ENCODE measurements at regions not wholly inside any gene's neighbourhood (a gene's known extent, or its start where the extent isn't known, plus 50 kb on each side); places are given as distances from the start of the nearest gene placed in this dataset.
"Not testable (repeated sequence)": the region's sequence is repeated elsewhere in the genome, so short reads cannot be mapped to it uniquely, and the experiment has no call there.

DNA sequence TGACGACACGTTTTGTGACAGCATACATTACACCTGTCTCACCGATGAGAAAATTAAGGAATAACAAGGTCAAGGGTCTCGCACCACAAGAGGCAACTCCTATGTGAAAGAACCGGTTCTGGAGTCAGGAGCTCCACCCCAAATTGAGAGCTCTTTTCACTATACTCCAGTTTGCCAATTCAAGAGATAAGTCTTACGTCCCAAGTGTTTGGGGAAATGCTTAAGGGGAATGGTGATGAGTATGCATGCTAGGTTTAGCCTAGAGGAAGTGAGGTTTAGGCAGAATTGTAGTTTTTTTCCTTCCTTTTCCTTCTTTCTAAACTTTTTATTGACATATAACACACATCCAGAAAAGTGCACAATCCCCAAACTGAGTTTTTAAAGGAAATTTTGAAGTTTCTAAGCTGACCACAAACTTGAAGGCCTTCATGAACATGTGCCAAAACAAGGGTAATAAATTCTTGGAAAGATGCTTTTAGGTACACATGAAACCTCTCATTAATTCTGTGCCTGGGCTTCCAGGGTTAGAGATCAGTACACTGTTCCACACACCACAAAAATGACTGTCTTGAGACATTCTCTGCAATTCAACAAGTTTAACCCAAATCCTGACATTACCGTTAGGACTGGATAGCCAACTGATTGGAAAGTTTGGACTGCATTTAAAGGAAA, 127.6 kb upstream of the SLC1A3 start:
- DNase-seq (ENCODE audit: low read depth in 2 of 2) = no peak

DNA sequence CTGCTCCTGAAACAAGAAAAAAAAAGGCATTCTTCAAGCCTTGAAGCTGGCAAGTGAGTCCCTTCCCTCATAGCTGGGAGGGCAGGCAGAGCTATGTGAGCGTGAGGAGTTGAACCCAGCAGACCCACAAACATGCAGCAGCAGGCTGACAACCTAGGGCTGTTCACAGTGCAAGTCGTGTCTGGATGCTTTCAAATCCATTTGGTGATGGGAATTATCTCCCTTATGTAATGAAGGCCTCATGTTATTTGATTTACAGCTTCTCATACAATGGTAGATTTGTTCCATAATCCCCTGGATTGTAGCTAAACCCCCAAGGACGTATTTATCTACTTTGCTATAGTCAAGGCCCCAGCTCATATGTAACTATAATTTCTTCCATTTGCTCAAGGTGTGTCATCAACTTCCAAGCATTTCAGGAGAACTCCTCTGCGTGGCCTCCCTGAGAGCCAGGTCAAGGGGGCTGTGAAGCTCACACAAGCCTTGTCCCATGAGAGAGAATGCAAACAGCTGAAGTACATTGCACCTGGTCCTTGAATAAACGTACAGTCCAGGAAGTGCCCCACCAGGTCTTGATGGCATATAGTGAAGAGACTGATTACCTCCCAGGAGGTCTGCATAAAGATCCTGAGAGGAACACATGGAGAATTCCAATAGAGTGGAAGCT, 124.8 kb upstream of the SLC1A3 start:
- no peak for DNase-seq (ENCODE audit: low read depth in 2 of 2)

DNA sequence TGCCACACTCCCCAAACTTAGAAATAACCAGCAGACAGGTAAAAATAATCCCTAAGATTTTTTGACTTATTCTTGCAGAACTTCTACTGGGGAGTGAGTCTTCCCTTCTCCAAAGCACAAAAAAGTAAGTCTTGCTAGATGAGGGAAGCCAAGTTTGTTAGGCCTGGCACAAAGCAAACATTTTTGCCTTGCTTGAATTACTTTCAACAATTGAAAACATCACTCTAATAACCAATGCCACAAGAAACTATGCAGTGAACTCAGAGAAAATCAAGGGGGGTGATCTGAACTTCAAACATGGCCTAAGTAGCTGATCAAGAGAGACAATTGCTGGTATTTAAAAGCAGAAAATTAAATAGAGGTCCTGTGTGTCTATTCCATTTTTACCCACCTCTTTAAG, 123.6 kb upstream of the SLC1A3 start:
- no peak for DNase-seq (ENCODE audit: low read depth in 2 of 2)

DNA sequence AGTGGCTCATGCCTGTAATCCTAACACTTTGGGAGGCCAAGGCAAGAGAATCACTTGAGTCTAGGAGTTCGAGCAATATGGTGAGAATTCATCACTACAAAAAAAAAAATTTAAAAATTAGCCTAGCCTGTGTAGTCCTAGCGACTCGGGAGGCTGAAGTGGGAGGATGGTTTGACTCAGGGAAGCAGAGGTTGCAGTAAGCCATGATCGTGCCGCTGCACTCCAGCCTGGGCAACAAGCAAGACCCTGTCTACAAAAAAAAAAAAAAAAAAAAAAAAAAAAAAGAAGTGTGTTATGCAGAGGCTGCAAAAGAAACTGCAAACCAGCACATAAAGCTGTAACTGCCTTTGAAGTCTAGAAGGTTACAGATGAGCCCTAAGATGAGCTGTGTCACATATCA, 116.9 kb upstream of the SLC1A3 start:
- DNase-seq (ENCODE audit: low read depth in 2 of 2) = no peak

DNA sequence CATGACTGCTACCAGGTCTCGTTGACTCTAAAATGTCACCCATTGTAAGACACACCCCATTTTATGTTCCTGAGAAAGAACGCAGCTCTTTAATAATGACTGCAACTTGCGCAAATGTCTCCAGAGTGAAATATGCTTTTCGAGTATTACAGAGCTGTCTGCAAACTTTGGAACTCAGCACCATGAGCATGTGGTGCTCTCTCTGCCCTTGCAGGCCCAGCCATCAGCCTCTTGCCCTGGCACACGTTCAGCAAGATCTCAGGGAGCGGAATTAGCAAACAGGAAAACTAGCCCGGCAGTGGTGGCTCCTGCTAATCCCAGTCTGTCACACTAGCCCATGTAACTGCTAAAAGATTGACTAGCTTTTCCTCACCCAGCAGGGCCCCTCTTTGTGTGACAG, 114.5 kb upstream of the SLC1A3 start:
- DNase-seq (ENCODE audit: low read depth in 2 of 2) = no peak

DNA sequence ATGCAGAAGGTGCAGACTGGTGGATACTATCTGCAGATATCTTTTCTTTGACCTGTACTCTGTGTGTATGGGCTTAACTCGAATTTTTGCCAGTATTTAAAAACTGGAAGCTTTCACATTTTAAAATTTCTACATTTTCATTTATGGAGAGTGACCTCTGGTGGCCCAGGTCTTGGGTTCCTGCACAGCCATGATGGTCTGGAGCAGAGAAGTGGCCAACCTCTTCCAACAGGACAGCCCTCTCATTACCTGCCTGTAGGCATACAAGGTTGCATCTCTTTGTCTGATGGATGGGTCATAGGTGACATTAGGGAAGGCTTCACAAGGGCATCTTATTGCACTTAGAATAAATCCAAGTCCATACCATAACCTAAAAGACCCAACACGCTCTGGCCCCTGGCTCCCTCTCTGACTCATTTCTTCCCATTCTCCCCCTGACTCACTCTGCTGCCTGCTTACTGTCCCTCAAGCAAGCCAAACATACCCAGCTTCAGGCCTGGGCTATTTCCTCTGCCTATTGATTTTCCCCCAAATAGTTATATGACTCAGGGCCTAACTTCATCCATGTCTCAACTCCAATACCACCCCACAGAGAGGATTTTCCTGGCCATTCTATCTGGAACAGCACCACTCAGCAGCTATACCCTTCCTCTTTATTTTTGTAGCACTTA, 113.3 kb upstream of the SLC1A3 start:
- DNase-seq (ENCODE audit: low read depth in 2 of 2) = no peak

DNA sequence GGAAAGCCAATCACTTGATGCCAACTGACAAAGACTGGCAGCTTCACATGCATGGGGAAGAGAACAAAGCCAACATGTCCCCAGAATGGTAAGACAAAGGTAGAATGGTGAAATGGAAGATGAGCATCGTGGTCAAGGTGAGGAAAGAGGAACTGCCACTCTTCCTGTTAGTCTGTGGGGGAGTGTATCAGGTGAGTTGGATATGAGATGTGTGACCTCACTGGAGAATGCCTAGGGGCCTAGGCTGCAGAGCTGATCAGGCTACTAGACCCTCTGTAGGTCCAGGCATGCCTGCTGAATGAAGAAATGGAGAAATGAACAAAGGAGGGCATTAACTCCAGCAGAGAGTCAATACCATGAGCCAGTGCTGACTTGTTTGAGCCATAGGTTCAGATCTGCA, 112.4 kb upstream of the SLC1A3 start:
- no peak for DNase-seq (ENCODE audit: low read depth in 2 of 2)

DNA sequence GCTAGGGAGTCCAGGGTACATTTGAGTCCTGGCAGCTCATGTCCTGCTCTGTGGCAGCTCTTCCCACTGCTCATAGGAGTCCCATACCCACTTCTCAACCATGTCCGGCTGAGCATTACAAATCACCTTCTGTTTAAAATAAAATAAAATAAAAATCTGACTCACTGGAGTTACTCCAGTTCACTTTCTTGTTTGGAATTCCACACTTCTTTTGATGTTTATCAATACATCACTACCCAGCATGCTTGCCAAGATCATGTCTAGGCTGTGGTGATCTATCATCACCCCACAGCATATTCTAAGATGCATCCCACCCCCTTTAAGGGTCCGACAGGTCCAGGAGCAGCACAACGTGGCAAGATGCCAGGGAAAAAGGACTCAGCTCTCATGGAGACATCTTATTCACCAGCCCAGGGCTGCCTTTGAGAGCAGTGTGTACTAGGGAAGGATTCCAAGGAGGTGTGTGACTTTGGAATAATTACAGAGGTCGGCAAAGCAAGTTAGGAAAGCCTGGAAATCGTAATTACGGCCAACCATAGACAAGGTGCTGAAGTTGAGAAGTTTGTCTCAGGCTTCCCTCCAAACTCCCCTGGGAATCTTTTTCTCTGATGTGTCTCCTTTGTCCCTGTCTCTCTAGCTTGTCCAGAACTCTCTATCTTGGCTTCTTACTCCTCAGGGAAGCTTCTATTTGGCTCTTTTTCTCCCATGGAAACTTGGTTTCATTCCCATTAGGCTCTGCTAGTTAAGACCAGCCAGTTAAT, 111.4 kb upstream of the SLC1A3 start:
- no peak for DNase-seq (ENCODE audit: low read depth in 2 of 2)

DNA sequence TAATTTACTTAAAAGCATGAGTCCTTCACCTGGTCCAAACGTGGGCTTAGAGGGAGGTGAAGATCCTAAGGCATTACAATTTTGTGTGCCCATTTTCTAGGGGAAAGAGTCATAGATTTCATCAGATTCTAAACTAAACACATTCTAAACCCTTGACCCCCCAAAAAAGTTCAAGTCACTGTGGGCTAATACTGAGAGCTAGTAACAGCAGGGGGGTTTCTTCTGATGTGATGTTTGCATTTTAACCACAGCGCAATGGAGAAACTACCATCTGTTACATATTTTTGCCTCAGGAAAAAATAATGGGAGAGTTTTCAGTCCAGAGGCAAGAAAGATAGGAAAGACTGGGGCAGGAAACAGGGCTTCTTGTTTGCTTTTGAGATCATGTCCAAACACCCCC, 110.8 kb upstream of the SLC1A3 start:
- DNase-seq (ENCODE audit: low read depth in 2 of 2) = no peak

DNA sequence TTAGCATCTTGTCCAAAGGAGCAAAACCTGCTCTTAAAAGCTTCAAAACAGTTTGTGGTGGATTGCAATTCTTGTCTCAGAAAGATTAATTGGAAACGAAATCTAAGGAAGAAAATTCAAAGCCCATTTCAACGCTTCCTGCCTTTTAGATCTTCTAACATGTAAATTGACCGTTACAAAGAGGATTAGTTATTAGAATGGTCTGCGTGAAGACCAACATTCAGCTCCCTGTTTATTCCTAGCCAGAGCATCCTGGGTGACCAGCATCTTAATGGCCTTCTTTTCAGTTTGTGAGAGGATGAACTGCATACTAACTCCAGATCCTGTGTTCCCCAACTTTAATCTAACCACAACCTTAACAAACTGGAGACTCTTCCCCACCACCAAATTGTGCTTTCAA, 109.9 kb upstream of the SLC1A3 start:
- DNase-seq (ENCODE audit: low read depth in 2 of 2) = no peak

DNA sequence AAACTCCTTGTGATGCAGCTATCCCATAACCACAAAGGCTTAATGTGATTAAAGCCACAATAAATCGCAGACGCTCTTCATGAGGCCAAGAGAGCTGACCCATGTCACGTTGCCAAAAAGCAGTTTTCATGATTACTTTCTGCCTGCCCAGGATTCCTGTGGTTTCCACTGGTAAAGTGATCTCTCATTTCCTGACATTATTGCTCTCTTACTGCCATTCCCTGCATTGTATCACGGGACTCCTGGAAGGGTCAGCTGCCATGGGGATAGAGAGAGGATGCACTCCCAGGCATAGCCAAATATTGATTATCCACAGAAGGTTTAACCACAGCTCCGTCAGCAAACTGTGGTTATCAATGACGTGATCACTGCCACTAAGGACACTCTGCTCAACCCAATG, 103.8 kb upstream of the SLC1A3 start:
- peak in 1 of 2 donors; percentile 3 for DNase-seq (ENCODE audit: low read depth in 2 of 2)

DNA sequence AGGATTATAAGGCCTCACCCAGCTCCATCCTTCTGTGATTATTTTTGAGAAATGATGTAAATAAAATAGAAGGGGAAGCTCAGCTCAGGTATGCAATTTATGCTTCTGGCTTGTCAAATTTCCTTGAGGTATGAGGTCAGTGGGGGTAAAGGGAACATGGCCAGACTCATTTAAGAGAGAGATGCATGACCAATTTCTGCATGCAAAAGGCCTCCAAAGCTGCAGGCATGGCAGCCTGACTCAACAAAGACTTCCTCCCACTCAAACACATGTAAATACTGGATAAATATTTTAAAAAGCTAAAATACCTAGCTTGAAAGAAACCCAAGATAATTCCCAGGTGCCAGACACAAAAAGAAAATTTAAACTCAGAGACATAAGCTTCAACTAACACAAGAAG, 101.4 kb upstream of the SLC1A3 start:
- no peak for DNase-seq (ENCODE audit: low read depth in 2 of 2)

DNA sequence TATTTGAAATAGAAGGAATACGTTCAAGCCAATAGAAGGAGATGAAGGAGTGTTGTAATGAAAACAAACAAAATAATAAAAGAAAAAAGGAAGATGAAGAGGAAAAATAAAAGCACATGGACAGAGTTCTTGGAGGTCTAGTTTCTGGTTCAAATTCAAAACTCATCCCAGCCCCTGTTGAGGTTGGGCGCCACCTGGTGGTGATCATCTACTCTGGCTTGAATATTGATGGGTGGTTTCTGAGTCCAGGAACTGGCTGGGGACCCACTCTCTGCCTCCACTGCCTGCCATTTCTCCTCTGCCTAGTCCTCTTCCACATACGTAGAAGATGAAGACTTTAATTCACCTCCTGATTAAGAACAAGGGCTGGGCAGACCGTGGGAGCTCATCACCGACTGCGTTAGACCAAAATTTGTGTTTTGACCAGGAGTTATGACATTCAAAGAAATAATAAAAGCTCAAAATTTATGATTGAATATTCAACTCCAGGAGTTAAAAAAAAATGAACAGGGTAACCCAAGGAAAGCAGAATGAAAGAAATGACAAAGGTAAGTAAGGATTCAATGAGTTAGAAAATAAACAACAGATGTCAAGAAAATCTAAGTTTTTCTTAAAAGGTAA, 99.0 kb upstream of the SLC1A3 start:
- DNase-seq (ENCODE audit: low read depth in 2 of 2) = peak; percentile 66 to 81

DNA sequence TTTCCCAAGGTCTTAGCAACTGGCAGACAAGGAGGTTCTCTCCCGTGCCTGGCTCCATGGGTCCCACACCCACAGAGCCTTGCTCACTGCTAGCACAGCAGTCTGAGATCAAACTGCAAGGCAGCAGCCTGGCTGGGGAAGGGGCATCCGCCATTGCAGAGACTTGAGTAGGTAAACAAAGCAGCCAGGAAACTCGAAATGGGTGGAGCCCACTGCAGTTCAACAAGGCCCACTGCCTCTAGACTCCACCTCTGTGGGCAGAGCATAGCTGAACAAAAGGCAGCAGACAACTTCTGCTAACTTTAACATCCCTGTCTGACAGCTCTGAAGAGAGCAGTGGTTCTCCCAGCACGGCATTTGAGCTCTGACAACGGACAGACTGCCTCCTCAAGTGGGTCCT, 98.1 kb upstream of the SLC1A3 start:
- DNase-seq (ENCODE audit: low read depth in 2 of 2) = not testable (repeated sequence)

DNA sequence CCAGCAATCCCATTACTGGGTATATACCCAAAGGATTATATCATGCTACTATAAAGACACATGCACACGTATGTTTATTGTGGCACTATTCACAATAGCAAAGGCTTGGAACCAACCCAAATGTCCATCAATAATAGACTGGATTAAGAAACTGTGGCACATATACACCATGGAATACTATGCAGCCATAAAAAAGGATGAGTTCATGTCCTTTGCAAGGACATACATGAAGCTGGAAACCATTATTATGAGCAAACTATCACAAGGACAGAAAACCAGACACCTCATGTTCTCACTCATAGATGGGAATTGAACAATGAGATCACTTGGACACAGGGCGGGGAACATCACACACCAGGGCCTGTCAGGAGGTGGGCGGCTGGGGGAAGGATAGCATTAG, 92.8 kb upstream of the SLC1A3 start:
- DNase-seq (ENCODE audit: low read depth in 2 of 2) = not testable (repeated sequence)

DNA sequence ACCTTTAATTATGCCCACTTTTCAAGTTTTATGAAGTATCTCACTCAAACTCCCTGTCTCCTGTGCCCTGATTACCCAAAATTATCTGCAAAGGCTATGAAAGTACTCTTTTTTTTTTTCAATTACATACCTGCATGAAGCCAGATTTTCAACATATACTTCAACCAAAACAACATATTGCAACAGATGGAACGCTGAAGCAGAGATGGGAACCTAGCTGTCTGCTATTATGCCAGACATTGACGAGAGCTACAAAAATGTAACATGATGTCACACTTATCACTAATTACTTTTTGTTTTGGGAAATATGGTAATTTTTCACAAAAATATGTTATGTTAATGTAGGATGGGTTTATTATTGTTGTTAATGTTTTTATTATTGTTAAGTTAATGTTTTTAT, 86.5 kb upstream of the SLC1A3 start:
- DNase-seq (ENCODE audit: low read depth in 2 of 2) = no peak

DNA sequence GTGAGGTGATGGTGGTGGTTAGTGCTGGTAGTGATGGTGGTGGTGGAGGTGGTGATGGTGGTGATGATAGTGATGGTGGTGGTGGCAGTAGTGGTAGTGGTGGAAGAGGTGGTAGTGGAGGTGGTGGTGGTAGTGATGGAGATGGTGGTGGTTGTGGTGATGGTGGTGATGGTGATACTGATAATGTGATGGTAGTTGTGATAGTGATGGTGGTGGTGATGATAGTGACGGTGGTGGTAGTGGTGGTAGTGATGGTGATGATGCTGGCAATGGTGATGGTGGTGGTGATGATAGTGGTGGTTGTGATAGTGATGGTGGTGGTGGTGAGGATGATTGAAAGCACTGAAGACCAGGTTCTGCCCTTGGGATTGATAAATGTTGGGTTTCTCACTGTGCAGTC, 85.2 kb upstream of the SLC1A3 start:
- no peak for DNase-seq (ENCODE audit: low read depth in 2 of 2)

DNA sequence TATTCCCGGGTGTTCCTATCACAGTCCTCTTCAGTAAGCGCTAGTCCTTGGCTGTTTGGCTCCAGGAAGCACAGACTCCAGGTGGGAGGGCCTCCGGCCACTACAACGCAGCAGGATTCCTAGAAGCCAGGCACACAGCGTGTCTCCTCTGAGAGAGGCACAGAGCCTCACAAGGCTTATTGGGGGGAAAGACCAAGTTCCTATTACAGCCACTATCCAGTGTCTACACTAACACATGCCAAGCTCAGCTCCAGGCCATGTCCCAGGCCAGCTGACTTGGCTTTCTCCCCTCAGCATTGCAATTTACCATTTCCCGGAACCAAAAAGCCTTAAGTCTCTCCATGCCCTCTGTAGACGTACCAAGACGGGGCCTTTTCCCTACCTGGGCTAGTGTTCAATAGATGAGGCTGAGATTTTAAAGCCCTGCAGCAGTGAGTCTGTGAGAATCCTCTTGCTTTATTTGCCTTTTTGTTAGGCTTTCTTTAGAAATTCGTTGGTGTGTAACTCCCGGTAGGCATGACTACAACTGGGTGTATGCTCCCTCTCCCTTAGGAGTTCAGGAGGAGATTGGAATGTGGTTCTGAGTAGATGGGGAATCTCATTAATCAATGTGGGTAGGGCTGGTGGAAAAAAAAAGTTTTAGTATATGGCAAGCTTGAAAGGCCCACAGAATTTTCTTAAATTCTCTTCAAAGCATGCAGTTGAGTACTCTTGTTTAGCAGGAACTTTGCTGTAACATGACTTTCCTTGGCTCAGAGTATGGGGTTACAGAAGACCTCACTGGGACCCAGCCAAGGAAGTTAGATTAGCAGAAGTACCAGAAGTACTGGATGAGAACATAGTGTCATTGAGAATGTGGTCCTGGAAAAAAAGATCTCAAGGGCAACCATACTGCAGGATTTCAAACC, 84.3 kb upstream of the SLC1A3 start:
- DNase-seq (ENCODE audit: low read depth in 2 of 2) = no peak

DNA sequence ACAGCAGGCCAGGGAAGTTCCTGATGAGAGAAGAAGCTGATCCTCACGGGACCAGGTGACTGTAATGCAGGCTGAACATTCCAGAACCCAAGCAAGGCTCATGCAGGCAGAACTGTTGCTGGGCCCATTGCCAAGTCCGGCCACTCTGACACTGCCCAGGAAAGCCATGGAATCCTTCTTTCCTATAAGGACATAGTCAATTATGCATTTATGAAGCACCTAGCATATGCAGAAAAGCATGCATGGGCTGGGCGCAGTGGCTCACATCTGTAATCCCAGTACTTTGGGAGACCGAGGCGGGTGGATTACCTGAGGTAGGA, 83.7 kb upstream of the SLC1A3 start:
- no peak for DNase-seq (ENCODE audit: low read depth in 2 of 2)

DNA sequence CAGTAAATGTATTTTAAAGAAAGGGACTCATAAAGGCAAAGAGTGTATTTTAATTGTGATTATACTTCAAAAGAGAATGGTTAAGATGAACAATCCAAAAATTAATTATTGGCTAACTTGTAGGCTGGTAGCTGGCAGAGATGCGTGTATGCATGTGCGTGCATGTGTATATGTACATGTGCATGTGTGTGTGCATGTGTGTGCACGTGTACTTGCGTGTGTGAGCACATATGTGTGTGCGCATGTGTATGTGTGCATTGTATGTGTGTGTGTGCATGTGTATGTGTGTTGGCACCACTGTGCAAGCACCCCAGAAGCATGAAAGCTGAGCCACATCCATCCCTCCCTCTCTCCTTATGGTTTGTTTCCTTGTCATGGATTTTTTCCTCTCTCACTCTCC, 83.0 kb upstream of the SLC1A3 start:
- no peak for DNase-seq (ENCODE audit: low read depth in 2 of 2)

DNA sequence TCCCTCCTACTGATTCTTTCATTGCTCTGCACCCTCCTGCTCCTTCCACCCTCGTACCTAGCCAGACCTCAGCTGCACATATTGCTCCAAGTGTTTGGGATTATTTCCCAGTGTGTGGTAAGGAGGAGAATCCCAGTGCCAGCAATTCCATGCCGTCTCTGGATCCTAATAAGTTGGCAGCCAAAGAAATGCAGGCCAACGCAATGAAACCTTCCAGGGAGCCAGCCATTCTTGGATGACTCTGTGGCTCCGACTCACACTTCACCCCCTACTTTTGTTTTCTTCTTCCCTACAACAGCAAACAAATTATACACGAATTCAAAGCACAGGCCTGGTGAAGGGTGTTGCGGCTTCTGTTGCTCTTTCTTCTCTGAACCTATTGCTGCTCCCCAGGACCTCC, 82.5 kb upstream of the SLC1A3 start:
- DNase-seq (ENCODE audit: low read depth in 2 of 2) = no peak

All from lung microvascular endothelial cell (primary cell).